ENCODE measurements at regions not wholly inside any gene's neighbourhood (a gene's known extent, or its start where the extent isn't known, plus 50 kb on each side); places are given as distances from the start of the nearest gene placed in this dataset.

- POLR2A ChIA-PET (ENCODE audit: partially characterized antibody), result no interaction called here
- no peaks in the 10 kb centered on the region for H3K79me1 ChIP-seq (ENCODE audit: low read depth, low read length)
- 86% methylated on average over 4 of the region's 4 CpGs; no CpG with 5 or more reads in 1 of the 2 experiments for WGBS, 2 experiments (ENCODE audit: extremely low coverage in 1 of 2, insufficient coverage in 1 of 2, insufficient read length in 1 of 2, insufficient replicate concordance in 2 of 2, low coverage in 1 of 2, low lambda C conversion rate in 2 of 2, missing lambda C conversion rate in 1 of 2)
Measured at GRCh38 chr1:56404066-56404465, 175.3 kb downstream of the PLPP3 start.

More at GRCh38 chr1:56404066-56404465, 175.3 kb downstream of the PLPP3 start:
- H3K4ac ChIP-seq (replicated peaks; ENCODE audit: insufficient read length, low read depth, low read length), result no peak overlapping the region
- no peak overlapping the region for H3K23ac ChIP-seq (ENCODE audit: insufficient read length)
- H2BK12ac ChIP-seq (ENCODE audit: low read depth, low read length), result no peak overlapping the region
- DNase-seq (ENCODE audit: low read depth in 1 of 2, low spot score in 2 of 2) (no peak), FAIRE-seq (no peak)
- no peak overlapping the region for H4K5ac ChIP-seq (ENCODE audit: insufficient read length, low read depth, low read length)
- H3K79me2 ChIP-seq (ENCODE audit: control insufficient read depth in 1 of 2, insufficient read depth in 2 of 2, low read length in 2 of 2), result no peaks in the 10 kb centered on the region
- H3K27me3 ChIP-seq (replicated peaks in 1 of 4; ENCODE audit: control insufficient read depth in 3 of 4, extremely low read depth in 1 of 4, insufficient read depth in 3 of 4, low read length in 3 of 4), result no peaks in the 10 kb centered on the region
- H2BK120ac ChIP-seq (replicated peaks; ENCODE audit: low read depth, low read length), result no peak overlapping the region
- no peak overlapping the region for H2BK20ac ChIP-seq (ENCODE audit: low read length)
- no peak overlapping the region for H3K27ac ChIP-seq (ENCODE audit: low read depth, low read length)
- no peak overlapping the region for H4K8ac ChIP-seq (ENCODE audit: extremely low read depth, insufficient read depth, low read length)
- H3K14ac ChIP-seq (ENCODE audit: insufficient read length), result no peak overlapping the region
- no peak overlapping the region for H3K56ac ChIP-seq (replicated peaks; ENCODE audit: insufficient read length, low read depth, low read length)
- no peak overlapping the region for H2BK5ac ChIP-seq (ENCODE audit: low read depth, low read length)
- H3K36me3 ChIP-seq (ENCODE audit: control insufficient read depth in 2 of 4, insufficient read depth in 4 of 4, low read length in 3 of 4), result no peaks in the 10 kb centered on the region
- H3K9me3 ChIP-seq (ENCODE audit: insufficient read depth in 2 of 2, low read depth in 1 of 2, low read length in 1 of 2), result no peaks in the 10 kb centered on the region
- H4K20me1 ChIP-seq (replicated peaks in 1 of 2; ENCODE audit: control insufficient read depth in 1 of 2, insufficient read depth in 2 of 2, low read length in 2 of 2), result no peaks in the 10 kb centered on the region
- H3K9ac ChIP-seq (replicated peaks in 1 of 4; ENCODE audit: extremely low read depth in 1 of 4, low read depth in 3 of 4, low read length in 3 of 4), result no peak overlapping the region
- no peak overlapping the region for H2BK15ac ChIP-seq (ENCODE audit: low read length)
- TF ChIP-seq PHF8 (conservative IDR thresholded peaks at IDR 0.05; ENCODE audit: low read depth, low read length), result no peak
- no peak for TF ChIP-seq POLR2AphosphoS5 (IDR thresholded peaks at IDR 0.05; ENCODE audit: low read depth, low read length)
- TF ChIP-seq, protein P1, sequence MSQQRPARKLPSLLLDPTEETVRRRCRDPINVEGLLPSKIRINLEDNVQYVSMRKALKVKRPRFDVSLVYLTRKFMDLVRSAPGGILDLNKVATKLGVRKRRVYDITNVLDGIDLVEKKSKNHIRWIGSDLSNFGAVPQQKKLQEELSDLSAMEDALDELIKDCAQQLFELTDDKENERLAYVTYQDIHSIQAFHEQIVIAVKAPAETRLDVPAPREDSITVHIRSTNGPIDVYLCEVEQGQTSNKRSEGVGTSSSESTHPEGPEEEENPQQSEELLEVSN (IDR thresholded peaks at IDR 0.05), result no peak
- no peak overlapping the region for H4K91ac ChIP-seq (replicated peaks; ENCODE audit: insufficient read length, low read length)
- H2AK5ac ChIP-seq (ENCODE audit: low read depth, low read length), result no peak overlapping the region
- peaks cover 0 to 3% (median 0%) of the 10 kb centered on the region in 4 experiments; a peak in 1 of 7 replicates for H3K4me1 ChIP-seq (replicated peaks in 1 of 4; ENCODE audit: control insufficient read depth in 3 of 4, insufficient read depth in 4 of 4, low read length in 3 of 4)
- no peak overlapping the region for H2AFZ ChIP-seq (ENCODE audit: low read length)
- no peaks in the 10 kb centered on the region for H3K23me2 ChIP-seq (ENCODE audit: low read depth, low read length)
- CTCF ChIA-PET (ENCODE audit: partially characterized antibody), result interaction anchor here (1.0 to 1.2 kb wide), 3 partner anchors 97 to 181 kb away, joined by 3 read pairs; no protein-coding TSS in a partner anchor
- H3K18ac ChIP-seq (ENCODE audit: extremely low read depth, low read length), result no peak overlapping the region
- no peak overlapping the region for H3K4me2 ChIP-seq (ENCODE audit: insufficient read depth in 1 of 2, low read depth in 2 of 2, low read length in 2 of 2)
- H3K4me3 ChIP-seq (ENCODE audit: extremely low read depth in 1 of 4, insufficient read depth in 2 of 4, low read depth in 3 of 4, low read length in 4 of 4), result no peak overlapping the region
